HEK293 (cell line): ENCODE measurements at regions not wholly inside any gene's neighbourhood (a gene's known extent, or its start where the extent isn't known, plus 50 kb on each side); places are given as distances from the start of the nearest gene placed in this dataset.

ENCODE experiments used
- CTCF ChIA-PET: fragments of 350-600 bp; formaldehyde crosslinking; extraction: SDS; loops from one replicate; lab custom pipeline; 2021; ENCODE audit warnings: antibody characterized with exemption; lab: Yijun Ruan, JAX
- POLR2A ChIA-PET: fragments of 300-600 bp; formaldehyde crosslinking; extraction: SDS; loops from one replicate; lab custom pipeline; 2020; ENCODE audit warnings: antibody characterized with exemption, inconsistent platforms; lab: Yijun Ruan, JAX
- H3K27ac ChIP-seq: fragments of 200-500 bp; sonication (Bioruptor generic); 2 replicates; pipeline ENCODE4 v1.5.1; 2014; ENCODE audit warnings: low read depth, low read length, control low read depth, inconsistent platforms; ENCODE audit errors: extremely low read depth
- H3K36me3 ChIP-seq, 2 experiments: fragments of 200-500 bp in 1 of 2; sonication (Bioruptor generic) in 1 of 2; 1 replicate in 1 of 2; 2 replicates in 1 of 2; pipeline ENCODE4 v1.5.1; 2014 to 2017; ENCODE audit warnings: inconsistent platforms in 2 of 2, low read length in 2 of 2; ENCODE audit not compliant: control insufficient read depth in 2 of 2, insufficient read depth in 1 of 2
- H3K4me1 ChIP-seq: fragments of 200-500 bp; sonication (Bioruptor generic); 2 replicates; pipeline ENCODE4 v1.5.1; 2014; ENCODE audit warnings: mild to moderate bottlenecking, low read length, inconsistent platforms; ENCODE audit not compliant: control insufficient read depth, insufficient read depth
- H3K4me3 ChIP-seq: 2 replicates; pipeline ENCODE4 v1.5.1; 2011; ENCODE audit warnings: low read depth, mild to moderate bottlenecking, control low read depth, low read length, moderate library complexity
- H3K9me3 ChIP-seq: fragments of 200-500 bp; sonication (Bioruptor generic); 2 replicates; pipeline ENCODE4 v1.5.1; 2014; ENCODE audit warnings: low read depth, low read length, inconsistent platforms; ENCODE audit not compliant: control insufficient read depth, insufficient read depth
- HIC1 ChIP-seq: fragments of 450-650 bp; formaldehyde crosslinking; IDR thresholded peaks from 2 replicates; pipeline ENCODE4 v1.5.1; 2016; ENCODE audit warnings: missing biosample characterization, missing genetic modification characterization
- HOXA7 ChIP-seq: sonication (generic); formaldehyde crosslinking; IDR thresholded peaks from 2 replicates; pipeline ENCODE4 v1.8.1; 2022; ENCODE audit warnings: missing genetic modification reagents, borderline replicate concordance
- WT1 ChIP-seq: fragments of 450-650 bp; formaldehyde crosslinking; IDR thresholded peaks from 2 replicates; pipeline ENCODE4 v1.5.1; 2016; ENCODE audit warnings: missing biosample characterization, missing genetic modification characterization
- ZBTB1 ChIP-seq: fragments of 450-650 bp; formaldehyde crosslinking; IDR thresholded peaks from 2 replicates; pipeline ENCODE4 v1.5.1; 2016; ENCODE audit warnings: missing biosample characterization, missing genetic modification characterization
- ZBTB21 ChIP-seq: fragments of 450-650 bp; formaldehyde crosslinking; IDR thresholded peaks from 2 replicates; pipeline ENCODE4 v1.5.1; 2017; ENCODE audit warnings: missing biosample characterization, missing genetic modification characterization
- ZFP3 ChIP-seq: fragments of 450-650 bp; formaldehyde crosslinking; IDR thresholded peaks from 2 replicates; pipeline ENCODE4 v1.5.1; 2016; ENCODE audit warnings: low read depth, missing biosample characterization, missing genetic modification characterization
- ZNF18 ChIP-seq: fragments of 450-650 bp; formaldehyde crosslinking; IDR thresholded peaks from 2 replicates; pipeline ENCODE4 v1.5.1; 2016; ENCODE audit warnings: missing biosample characterization, missing genetic modification characterization
- ZNF202 ChIP-seq: fragments of 450-650 bp; formaldehyde crosslinking; IDR thresholded peaks from 2 replicates; pipeline ENCODE4 v1.5.1; 2016; ENCODE audit warnings: missing biosample characterization, missing genetic modification characterization, borderline replicate concordance
- ZNF223 ChIP-seq: fragments of 450-650 bp; formaldehyde crosslinking; IDR thresholded peaks from 2 replicates; pipeline ENCODE4 v1.5.1; 2016; ENCODE audit warnings: missing biosample characterization, missing genetic modification characterization
- ZNF24 ChIP-seq: fragments of 450-650 bp; formaldehyde crosslinking; IDR thresholded peaks from 2 replicates; pipeline ENCODE4 v1.5.1; 2016; ENCODE audit warnings: missing biosample characterization, missing genetic modification characterization
- ZNF398 ChIP-seq: fragments of 450-650 bp; formaldehyde crosslinking; IDR thresholded peaks from 2 replicates; pipeline ENCODE4 v1.5.1; 2017; ENCODE audit warnings: missing biosample characterization, missing genetic modification characterization
- ZNF404 ChIP-seq: fragments of 450-650 bp; formaldehyde crosslinking; IDR thresholded peaks from 2 replicates; pipeline ENCODE4 v1.5.1; 2017; ENCODE audit warnings: missing biosample characterization, missing genetic modification characterization
- ZNF513 ChIP-seq: fragments of 450-650 bp; IDR thresholded peaks from 2 replicates; pipeline ENCODE4 v1.5.1; 2018; ENCODE audit warnings: missing biosample characterization, missing genetic modification characterization
- ZNF654 ChIP-seq: fragments of 450-650 bp; formaldehyde crosslinking; IDR thresholded peaks from 2 replicates; pipeline ENCODE4 v1.5.1; 2016; ENCODE audit warnings: low read depth, missing biosample characterization, missing genetic modification characterization
- ZNF692 ChIP-seq: fragments of 450-650 bp; formaldehyde crosslinking; IDR thresholded peaks from 2 replicates; pipeline ENCODE4 v1.5.1; 2016; ENCODE audit warnings: missing biosample characterization, missing genetic modification characterization
- ZNF704 ChIP-seq: fragments of 450-650 bp; formaldehyde crosslinking; IDR thresholded peaks from 2 replicates; pipeline ENCODE4 v1.5.1; 2016; ENCODE audit warnings: missing biosample characterization, missing genetic modification characterization
- ZSCAN16 ChIP-seq: fragments of 450-650 bp; formaldehyde crosslinking; IDR thresholded peaks from 2 replicates; pipeline ENCODE4 v1.5.1; 2016; ENCODE audit warnings: missing biosample characterization, missing genetic modification characterization
- ZSCAN4 ChIP-seq: fragments of 450-650 bp; formaldehyde crosslinking; IDR thresholded peaks from 2 replicates; pipeline ENCODE4 v1.5.1; 2017; ENCODE audit warnings: missing biosample characterization, missing genetic modification characterization

GRCh38 chr7:79515358-79515757, 61.9 kb upstream of the MAGI2 start (continued):
- TF ChIP-seq ZSCAN16 (tag by site-specific recombination) (no peak), HOXA7 (no peak), ZNF404 (tag by site-specific recombination) (no peak)

- no peak for TF ChIP-seq ZNF18 (tag by site-specific recombination)
- no peak for TF ChIP-seq ZNF513
- no peak for TF ChIP-seq ZNF692 (tag by site-specific recombination)
- no peak for TF ChIP-seq ZBTB1 (tag by site-specific recombination)
- no peak for TF ChIP-seq ZFP3 (tag by site-specific recombination)
- TF ChIP-seq ZNF202 (tag by site-specific recombination): no peak
- no peak for TF ChIP-seq ZNF654
- no peak for TF ChIP-seq ZNF24
- TF ChIP-seq ZBTB21: no peak
- no peak for TF ChIP-seq WT1 (tag by site-specific recombination)
- no peak for TF ChIP-seq ZNF223 (tag by site-specific recombination)
- TF ChIP-seq ZSCAN4: no peak
- no peak for TF ChIP-seq ZNF704 (tag by site-specific recombination)
- no peak for TF ChIP-seq ZNF398 (tag by site-specific recombination)
- no peak for TF ChIP-seq HIC1 (tag by site-specific recombination)
- TF ChIP-seq, all 188 proteins: peak for 0
- ChIA-PET POLR2A (no interaction called here), CTCF (no interaction called here)
- H3K4me1 ChIP-seq: no peaks in the 10 kb centered on the region
- H3K27ac ChIP-seq: no peak overlapping the region
- H3K36me3 ChIP-seq: no peaks in the 10 kb centered on the region
- no peak overlapping the region for H3K4me3 ChIP-seq
- H3K9me3 ChIP-seq: no peaks in the 10 kb centered on the region
Observed at GRCh38 chr7:79513261-79513660, 59.8 kb upstream of the MAGI2 start.
